ENCODE measurements at regions not wholly inside any gene's neighbourhood (a gene's known extent, or its start where the extent isn't known, plus 50 kb on each side); places are given as distances from the start of the nearest gene placed in this dataset.

DNA sequence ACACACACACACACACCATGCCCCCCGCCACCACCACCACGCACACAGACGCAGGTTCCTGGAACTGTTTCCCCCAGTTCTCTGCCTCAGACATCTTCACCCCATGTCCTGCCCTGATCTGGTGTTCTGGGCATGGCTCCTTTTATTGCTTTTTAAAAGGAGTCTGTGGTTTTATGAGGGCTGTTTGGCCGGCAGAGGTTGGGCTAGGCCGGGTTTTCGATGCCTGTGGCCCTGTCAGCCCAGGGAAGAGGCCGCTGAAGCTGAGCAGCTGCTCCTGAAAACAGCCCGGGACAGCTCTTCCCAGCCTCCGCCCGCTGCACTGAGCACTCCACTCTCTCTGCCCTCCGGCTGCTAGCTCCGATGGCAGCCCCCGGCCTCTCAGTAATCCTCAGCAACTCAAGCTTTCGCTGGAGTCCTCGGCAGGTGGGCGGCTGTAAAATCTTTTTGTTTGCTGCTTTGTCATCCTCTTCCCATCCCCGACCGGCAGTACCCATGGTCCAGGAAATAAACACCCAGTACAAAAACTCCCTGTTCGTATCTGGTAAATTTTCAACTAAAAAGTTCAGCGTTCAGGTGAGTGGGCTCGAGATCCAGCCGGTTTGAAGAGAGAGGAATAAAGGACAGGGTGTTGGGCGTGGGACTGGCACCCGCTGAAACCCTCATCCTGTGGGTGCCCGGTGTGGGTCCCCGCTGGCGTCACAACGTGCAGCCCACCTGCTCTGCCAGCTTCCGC lies 103.0 kb upstream of the ERCC6L2 start:
- H3K36me3 ChIP-seq = no peaks in the 10 kb centered on the region
- H3K27ac ChIP-seq = peak overlapping the region in 1 of 4 donors; percentile 33
- H3K27me3 ChIP-seq = peaks cover 0 to 11% (median 5%) of the 10 kb centered on the region in 3 donors
- peaks cover 4 to 9% of the 10 kb centered on the region in 2 donors for H3K4me1 ChIP-seq
- in situ Hi-C loops (cut with MboI; ENCODE audit: low sequenced_read_pairs in 4 of 4) (no loop called here), intact Hi-C loops (cut with DNase I; ENCODE audit: low total_unique reads) (no loop called here)
- no peak for DNase-seq
- TF ChIP-seq POLR2A (IDR thresholded peaks at IDR 0.05) = no peak
- TF ChIP-seq, protein P1, sequence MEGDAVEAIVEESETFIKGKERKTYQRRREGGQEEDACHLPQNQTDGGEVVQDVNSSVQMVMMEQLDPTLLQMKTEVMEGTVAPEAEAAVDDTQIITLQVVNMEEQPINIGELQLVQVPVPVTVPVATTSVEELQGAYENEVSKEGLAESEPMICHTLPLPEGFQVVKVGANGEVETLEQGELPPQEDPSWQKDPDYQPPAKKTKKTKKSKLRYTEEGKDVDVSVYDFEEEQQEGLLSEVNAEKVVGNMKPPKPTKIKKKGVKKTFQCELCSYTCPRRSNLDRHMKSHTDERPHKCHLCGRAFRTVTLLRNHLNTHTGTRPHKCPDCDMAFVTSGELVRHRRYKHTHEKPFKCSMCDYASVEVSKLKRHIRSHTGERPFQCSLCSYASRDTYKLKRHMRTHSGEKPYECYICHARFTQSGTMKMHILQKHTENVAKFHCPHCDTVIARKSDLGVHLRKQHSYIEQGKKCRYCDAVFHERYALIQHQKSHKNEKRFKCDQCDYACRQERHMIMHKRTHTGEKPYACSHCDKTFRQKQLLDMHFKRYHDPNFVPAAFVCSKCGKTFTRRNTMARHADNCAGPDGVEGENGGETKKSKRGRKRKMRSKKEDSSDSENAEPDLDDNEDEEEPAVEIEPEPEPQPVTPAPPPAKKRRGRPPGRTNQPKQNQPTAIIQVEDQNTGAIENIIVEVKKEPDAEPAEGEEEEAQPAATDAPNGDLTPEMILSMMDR (IDR thresholded peaks at IDR 0.05 in 4 of 5, conservative IDR thresholded peaks at IDR 0.05 in 1 of 5) = no peak
- no peak for ATAC-seq
- H3K9me3 ChIP-seq = no peaks in the 10 kb centered on the region
- no peak overlapping the region for H3K4me3 ChIP-seq

DNA sequence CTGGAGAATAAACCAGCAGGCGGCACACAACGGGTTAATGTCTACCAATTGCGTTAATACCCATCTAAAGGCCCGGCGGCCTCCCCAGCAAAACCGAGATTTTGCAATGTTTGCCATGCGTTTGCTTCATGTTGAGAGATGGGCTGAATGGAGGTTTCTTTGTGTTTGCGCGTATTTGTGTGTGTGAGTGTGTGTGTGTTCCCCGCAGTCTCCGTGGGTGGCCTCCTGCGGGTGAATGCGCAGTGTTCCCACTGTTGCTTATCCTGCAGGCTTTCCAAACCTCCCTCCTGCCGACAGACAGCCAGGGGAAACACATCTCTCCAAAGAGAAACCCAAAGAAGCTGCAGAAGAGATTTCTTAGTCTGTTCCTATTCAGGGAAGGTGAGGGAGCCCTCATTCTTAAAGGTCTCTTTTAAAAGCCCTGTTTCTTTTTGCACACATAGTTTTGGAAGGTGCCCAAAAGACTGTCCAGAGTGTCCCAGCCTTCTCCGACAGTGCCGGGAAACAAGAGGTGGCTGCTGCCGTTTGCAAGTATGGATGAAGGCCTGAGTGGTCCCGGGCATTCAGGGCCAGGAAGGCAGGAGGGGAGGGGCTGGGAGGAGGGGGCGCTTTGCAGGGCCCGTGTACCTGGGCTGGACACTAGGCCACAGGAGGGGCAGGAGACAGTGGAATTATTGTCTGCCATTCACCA lies 103.8 kb upstream of the ERCC6L2 start:
- peaks cover 0 to 11% (median 5%) of the 10 kb centered on the region in 3 donors for H3K27me3 ChIP-seq
- ATAC-seq = peak in 1 of 2 donors; percentile 42
- in situ Hi-C loops (cut with MboI; ENCODE audit: low sequenced_read_pairs in 4 of 4) (no loop called here), intact Hi-C loops (cut with DNase I; ENCODE audit: low total_unique reads) (no loop called here)
- no peaks in the 10 kb centered on the region for H3K36me3 ChIP-seq
- H3K27ac ChIP-seq = no peak overlapping the region
- peaks cover 3 to 9% of the 10 kb centered on the region in 2 donors for H3K4me1 ChIP-seq
- H3K9me3 ChIP-seq = no peaks in the 10 kb centered on the region
- no peak overlapping the region for H3K4me3 ChIP-seq
- TF ChIP-seq POLR2A (IDR thresholded peaks at IDR 0.05) = no peak
- TF ChIP-seq, protein P1 (IDR thresholded peaks at IDR 0.05 in 4 of 5, conservative IDR thresholded peaks at IDR 0.05 in 1 of 5) = no peak
- no peak for DNase-seq

- no peaks in the 10 kb centered on the region for H3K36me3 ChIP-seq
- TF ChIP-seq, protein P1 (IDR thresholded peaks at IDR 0.05 in 4 of 5, conservative IDR thresholded peaks at IDR 0.05 in 1 of 5) = no peak
- TF ChIP-seq POLR2A (IDR thresholded peaks at IDR 0.05) = no peak
- in situ Hi-C loops (cut with MboI; ENCODE audit: low sequenced_read_pairs in 4 of 4) (no loop called here), intact Hi-C loops (cut with DNase I; ENCODE audit: low total_unique reads) (no loop called here)
- ATAC-seq = no peak
- peaks cover 3 to 9% of the 10 kb centered on the region in 2 donors for H3K4me1 ChIP-seq
- no peak for DNase-seq
- no peak overlapping the region for H3K27ac ChIP-seq
- H3K27me3 ChIP-seq = peaks cover 0 to 11% (median 5%) of the 10 kb centered on the region in 3 donors
- no peaks in the 10 kb centered on the region for H3K9me3 ChIP-seq
- H3K4me3 ChIP-seq = no peak overlapping the region
These were observed 104.8 kb upstream of the ERCC6L2 start for GRCh38 chr9:95770653-95771131.

GRCh38 chr9:95769909-95770433 lies 105.5 kb upstream of the ERCC6L2 start:
- intact Hi-C loops (cut with DNase I; ENCODE audit: low total_unique reads) (no loop called here), in situ Hi-C loops (cut with MboI; ENCODE audit: low sequenced_read_pairs in 4 of 4) (no loop called here)

More at GRCh38 chr9:95769909-95770433, 105.5 kb upstream of the ERCC6L2 start:
- ATAC-seq (no peak), DNase-seq (no peak)
- Histone ChIP-seq H3K27ac (no peak overlapping the region), H3K36me3 (no peaks in the 10 kb centered on the region), H3K4me3 (no peak overlapping the region), H3K4me1 (peaks cover 3 to 9% of the 10 kb centered on the region in 2 donors), H3K9me3 (no peaks in the 10 kb centered on the region), H3K27me3 (peaks cover 0 to 11% (median 5%) of the 10 kb centered on the region in 3 donors)
- TF ChIP-seq, protein P1 (IDR thresholded peaks at IDR 0.05 in 4 of 5, conservative IDR thresholded peaks at IDR 0.05 in 1 of 5) = no peak
- TF ChIP-seq POLR2A (IDR thresholded peaks at IDR 0.05) = no peak

Measured in gastrocnemius medialis (tissue), 4 donors.